ENCODE measurements at regions not wholly inside any gene's neighbourhood (a gene's known extent, or its start where the extent isn't known, plus 50 kb on each side); places are given as distances from the start of the nearest gene placed in this dataset.
"Not testable (repeated sequence)": the region's sequence is repeated elsewhere in the genome, so short reads cannot be mapped to it uniquely, and the experiment has no call there.

DNA sequence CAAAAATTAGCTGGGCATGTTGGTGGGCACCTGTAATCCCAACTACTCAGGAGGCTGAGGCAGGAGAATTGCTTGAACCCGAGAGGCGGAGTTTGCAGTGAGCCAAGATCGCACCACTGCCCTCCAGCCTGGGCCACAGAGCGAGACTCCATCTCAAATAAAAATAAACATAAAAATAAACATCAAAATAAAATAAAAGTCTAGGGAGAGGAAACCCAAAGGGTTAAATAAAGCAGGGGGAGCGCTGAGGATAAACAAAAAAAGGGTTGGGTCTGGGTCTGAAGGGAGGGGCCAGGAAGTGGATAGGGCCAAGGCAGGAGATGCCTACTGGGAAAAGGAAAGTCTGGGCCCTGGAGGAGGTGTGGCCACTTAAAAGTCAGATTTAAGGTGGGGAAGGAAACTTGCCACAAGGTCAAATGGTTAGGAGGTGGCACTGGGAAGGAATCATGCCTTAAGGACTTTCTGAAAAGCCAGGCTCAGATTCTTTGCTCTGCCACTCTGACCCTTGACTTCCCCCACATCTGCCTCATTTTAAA is 150.0 kb downstream of the ADSS2 start:
- DNase-seq, result no peak

DNA sequence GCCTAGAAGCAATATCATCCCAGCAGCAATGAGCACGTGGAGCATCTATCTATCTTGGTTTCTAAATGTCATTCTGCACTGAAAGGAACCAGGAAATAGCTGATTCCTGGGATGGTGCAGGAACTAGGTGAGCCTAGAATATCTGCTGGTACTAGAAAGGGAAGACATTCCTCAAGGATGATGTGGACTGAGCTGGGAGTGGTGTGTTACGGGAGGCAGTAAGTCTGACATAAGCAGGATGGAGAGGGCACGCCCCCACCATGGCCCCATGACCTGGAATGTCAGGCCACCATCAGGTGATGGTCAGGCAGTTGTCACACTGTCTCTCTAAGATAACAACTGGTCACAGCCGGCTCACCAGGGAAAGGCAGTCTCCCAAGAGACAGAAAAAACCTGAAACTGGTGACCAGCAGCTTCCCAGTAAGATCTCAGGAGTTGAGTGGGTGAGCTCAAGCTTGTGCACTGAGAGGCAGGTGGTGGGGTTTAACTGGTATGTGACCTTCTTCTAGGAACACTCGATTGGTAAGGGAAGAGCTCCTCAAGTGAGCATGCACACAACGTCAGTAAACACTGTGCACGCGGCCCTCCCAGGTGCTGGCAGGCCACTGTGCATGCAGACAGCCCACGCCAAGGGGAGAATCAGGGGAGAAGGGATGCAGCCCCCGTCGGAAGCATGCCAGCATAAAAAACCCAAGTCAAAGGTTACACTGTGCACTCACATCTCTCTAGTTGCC is 148.7 kb downstream of the ADSS2 start:
- DNase-seq, result no peak

GRCh38 chr1:244303610-244303969 is 148.1 kb downstream of the ADSS2 start:
- no peak for DNase-seq

DNA sequence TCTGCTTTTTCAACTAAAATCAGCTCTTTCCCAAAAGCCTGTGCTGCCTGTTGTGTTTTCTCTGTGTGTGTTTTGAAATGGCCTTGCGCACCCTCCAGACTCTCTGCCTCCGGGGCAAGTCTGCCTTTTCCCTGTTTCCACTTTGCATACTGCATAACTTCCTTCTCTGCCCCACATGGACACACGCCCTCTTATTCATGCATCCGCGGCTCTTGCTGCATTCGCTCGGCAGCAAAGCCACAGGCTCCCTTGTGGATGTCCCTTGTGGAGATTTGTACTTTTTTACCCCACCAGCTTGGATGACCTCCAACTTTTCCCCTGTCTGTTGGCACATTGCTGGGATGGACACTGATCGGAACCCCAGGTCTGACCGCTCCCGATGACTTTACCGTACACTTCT is 147.6 kb downstream of the ADSS2 start:
- no peak for DNase-seq

DNA sequence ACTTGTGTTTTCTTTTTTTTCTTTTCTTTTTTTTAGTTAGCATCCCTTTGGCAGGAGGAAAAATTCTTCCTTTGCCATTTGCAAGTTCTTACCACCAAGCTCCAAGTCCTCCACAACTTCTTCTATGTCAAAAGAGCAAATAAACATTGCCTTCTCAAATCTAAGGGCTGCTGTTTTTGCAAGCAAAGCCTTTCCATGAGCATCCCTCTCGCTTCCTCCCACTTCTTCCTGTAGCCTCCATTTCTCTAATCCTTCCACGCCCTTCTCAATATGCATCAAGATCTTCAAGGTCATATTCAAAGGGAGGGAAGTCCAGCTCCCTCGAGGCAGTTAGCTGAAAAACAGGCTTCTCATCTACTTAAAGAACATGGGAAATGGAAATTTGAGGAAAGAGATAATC is 147.1 kb downstream of the ADSS2 start:
- no peak for DNase-seq

DNA sequence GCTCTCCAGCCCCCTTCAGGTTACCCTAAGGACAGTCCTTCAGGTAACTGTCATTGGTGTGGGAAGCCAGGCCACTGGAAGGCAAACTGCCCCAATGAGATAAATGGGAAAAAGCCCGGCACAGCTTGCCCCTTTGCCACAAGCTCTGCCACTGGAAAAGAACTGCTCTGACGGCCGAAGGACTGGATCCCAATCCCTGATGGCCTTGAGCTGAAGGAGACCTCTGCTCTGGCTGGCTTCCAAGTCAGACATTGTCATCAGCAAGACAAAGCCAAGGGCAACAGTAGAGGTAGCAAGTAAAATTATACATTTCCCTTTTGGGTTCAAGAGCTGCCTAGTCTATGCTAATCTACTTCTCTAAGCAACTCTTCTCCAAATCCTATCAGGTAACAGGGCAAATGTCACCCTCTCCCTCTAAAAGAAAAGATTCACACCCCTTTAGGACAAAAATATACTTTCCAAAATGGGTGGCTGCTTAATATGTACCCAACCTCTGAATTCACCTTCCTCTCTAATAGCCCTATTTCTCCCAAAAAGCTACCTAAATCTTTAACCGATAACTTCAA is 145.8 kb downstream of the ADSS2 start:
- DNase-seq, result no peak

- no peak for DNase-seq
These were observed 145.2 kb downstream of the ADSS2 start for GRCh38 chr1:244306544-244306943.

- not testable (repeated sequence) for DNase-seq
These were observed 142.5 kb downstream of the ADSS2 start for GRCh38 chr1:244309191-244309590.

DNA sequence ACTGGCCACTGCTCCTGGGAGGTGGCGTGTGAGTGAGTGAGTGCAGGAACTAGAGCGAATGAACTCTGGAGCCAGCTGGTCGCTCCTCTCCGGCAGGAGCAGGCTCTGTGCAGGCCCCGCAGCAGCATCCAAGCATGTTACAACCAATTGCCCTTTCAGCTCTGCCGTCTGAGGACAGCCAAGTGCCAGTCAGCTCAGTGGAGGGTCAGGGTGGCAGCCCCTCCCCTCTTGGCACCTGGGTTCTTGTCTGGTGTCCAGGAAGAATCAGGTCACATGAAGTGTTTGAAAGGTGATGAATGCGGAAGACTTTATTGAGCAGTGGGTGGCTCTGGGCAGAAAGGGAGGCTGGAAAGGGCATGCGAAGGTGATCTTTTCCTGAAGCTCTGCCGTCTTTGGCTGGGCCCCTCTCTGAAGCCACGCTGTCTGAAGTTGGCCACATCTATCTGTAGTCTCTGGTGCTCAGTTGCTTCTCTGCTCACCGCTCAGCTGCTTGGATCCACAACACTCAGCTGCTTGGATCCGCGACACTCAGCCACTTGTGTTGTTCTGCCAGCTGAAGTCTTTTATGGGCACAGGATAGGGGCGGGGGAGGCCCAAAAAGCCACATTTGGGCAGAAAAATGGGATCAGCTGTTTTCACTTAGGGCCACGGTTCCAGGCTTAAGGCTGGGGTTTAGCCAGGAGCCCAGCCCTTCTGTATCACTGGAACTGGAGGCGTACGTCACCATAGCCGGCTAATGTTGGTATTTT is 139.8 kb downstream of the ADSS2 start:
- DNase-seq, result no peak

- DNase-seq, result no peak
These were observed 138.4 kb downstream of the ADSS2 start for GRCh38 chr1:244313346-244313745.

- no peak for DNase-seq
These were observed 136.7 kb downstream of the ADSS2 start for GRCh38 chr1:244314921-244315559.

DNA sequence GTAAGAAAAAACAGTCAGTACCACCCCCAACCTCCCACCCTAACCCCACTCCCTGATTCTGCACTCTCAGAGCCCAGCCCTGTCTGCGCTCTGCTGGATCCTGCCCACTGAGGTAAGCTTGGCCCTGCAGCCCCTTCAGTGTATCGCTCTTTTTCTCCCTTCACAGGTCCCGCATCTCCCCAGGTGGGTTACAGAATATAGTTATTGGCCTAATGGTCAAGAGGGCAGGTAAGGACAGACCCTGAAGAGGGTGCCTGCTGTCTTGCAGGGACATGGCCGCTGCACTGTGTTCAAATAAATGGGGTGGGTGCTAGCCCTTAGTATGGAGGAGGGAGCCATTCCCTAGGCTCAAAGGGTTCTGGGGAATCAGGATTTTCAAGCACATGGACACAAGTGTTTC is 135.7 kb downstream of the ADSS2 start:
- no peak for DNase-seq

DNA sequence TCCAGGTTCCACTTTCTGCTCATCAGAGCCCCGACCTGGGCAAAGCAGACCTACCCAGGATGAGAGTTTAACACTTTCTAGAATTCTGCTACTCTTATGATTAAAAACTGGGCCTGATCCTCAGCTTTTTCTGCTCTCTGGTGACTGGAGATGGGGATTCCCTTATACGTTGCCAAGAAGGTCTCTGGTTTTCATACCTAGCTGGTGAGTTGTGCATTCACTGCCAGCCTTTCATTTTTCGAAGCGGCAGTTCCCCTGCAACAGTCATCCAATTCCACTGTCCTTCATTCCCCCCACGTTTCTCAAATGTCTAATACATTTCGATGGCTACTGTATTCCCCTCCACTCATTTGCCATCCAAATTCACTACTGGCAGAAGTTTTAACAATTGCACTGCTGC is 135.3 kb downstream of the ADSS2 start:
- DNase-seq, result no peak

DNA sequence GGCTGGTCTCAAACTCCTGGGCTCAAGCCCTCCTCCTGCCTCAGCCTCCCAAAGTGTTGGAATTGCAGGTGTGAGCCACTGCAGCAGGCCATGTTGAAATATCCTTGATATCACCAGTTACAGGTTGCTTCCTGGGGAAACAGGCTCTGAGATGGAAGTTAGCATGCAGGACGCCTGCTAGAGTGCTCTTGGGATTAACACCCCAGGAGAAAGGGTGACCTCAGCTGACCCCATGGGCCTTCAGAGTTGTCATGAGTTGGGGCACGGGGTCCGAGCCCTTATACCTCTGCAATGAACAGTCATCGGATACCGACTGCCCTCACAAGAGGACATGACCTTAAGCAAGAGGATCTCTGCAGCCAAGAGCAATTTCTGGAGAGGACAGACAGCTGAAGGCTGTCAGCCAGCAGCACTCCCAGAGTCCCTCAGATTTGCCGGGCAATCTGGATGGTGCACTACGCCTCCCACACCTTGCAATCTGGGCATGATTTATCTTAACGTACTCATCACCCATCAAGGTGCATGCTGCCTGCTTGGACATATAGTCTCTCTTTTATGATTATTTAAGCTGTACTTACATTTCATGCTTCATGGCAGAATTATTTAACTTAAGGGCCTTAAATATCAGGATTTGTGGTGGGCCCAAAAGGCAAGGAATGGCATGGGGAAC is 134.6 kb downstream of the ADSS2 start:
- DNase-seq, result no peak

GRCh38 chr1:244318078-244318477 is 133.6 kb downstream of the ADSS2 start:
- no peak for DNase-seq

DNA sequence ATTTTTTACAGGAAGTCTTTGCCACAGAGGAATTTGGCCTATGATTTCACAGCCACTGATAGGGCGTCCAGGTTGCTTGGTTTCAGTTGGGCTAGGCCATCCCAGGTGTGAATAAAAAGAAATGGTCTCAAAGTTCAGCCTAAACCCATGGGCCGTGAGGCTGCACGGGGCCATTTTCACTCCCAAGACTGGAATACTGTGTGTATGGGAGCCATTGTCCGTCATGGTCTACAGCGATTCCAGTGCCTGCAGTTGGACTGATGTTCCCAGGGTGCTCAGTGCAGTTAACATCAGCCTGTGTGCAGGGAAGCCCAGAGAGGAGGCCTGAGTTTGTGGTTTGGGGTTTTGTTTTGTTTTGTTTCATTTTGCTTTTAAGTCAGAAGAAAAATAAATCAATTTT is 133.2 kb downstream of the ADSS2 start:
- no peak for DNase-seq

DNA sequence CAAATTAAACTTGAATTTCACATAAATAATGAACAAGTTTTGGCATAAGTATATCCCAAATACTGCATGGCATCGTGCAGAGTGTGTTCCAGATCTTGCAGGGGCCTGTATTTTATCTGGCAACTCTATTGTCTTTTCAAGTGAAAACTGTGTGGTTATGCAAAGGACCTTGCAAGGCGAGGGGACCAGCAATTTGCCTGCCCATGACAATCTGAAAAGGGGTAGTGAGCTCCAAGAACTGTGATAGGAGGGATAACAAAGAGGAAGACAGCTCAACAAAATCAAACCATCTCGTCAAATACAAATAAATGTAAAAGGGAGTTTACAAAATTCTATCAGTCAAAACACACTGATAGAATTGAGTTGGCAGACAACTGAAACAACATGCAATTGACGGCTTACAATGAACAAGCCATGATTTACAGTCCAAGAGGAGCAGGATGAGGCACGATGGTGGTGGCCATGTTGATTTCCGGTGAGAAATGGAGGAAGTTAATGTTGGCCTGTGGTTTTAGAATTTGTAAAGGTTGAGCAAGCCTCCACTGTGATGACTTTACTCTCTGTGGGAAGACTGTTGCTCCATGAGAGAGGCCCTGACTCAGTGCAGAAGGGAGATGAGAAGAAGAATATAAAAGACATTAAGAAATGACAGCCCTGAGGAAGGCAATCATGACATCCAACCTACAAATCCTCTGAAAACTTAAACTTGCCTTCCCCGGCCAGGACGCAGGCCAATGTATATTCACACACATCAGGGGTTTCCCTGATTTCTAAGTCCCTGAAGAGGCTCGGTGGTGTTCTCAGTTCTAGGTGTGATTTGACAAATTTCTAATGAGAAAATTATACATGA is 132.2 kb downstream of the ADSS2 start:
- DNase-seq, result peak; percentile 63 to 67

GRCh38 chr1:244322181-244322580 is 129.5 kb downstream of the ADSS2 start:
- DNase-seq, result no peak

DNA sequence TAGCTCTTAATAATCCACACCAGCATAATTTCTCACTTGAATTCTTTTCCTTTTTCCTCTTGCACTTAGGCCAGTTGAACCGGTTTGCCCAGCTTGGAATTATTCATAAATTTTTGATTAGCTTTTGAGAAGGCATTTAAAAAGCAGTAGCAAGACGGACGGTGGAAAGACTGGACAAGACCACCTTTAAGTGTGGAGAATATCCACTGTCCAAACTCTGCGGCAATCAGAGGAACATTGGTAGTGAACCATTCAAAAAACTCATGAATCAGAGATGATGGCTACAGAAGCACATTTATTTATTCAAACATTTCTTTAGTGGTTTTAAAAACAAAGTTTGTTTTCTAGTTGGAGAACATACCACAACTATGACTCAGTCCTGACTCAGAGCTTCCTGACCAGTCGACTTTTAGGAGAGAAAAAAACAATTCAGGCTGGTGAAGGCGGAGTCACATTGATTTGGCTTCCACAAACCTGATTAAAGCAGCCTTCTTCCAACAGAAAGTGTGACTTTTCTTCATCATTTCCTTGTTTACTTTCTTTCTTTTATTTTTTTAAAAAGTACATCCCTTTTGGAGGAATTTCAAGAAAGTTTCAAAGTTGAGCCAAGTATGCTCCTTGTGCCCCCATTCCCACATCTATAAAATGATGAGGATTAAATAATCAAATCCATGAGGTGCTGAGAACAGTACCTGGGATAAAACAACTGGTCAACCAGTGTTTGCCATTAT is 128.8 kb downstream of the ADSS2 start:
- DNase-seq, result peak; percentile 46 to 69

- DNase-seq, result peak in 1 of 2 donors; percentile 30
These were observed 127.4 kb downstream of the ADSS2 start for GRCh38 chr1:244324176-244324883.
